Fibroblast of gingiva (primary cell): ENCODE measurements at regions not wholly inside any gene's neighbourhood (a gene's known extent, or its start where the extent isn't known, plus 50 kb on each side); places are given as distances from the start of the nearest gene placed in this dataset.

Source experiments
- DNase-seq: peaks from one replicate; pipeline ENCODE4 v3.0.0-alpha.2; 2011; ENCODE audit warnings: low read depth

DNA sequence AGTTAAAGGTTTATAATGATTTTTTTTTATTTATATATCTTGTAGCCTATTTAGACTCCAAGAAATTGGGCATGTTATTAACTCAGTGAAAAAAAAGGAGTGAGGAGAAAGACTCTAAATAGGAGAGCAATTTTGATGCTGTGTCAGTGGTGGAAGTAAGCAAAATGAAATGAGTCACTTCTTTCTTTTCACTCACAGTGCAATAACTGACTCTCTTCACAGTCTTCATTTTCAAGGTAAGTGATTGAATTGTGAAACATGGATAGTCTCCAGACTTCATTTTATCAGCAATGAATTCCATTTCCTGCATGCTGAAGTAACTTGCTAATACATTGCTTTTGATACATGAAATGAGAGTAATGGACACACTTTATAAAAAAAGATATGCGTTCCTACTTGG lies 2271.5 kb downstream of the PCDH7 start:
- DNase-seq, result no peak

DNA sequence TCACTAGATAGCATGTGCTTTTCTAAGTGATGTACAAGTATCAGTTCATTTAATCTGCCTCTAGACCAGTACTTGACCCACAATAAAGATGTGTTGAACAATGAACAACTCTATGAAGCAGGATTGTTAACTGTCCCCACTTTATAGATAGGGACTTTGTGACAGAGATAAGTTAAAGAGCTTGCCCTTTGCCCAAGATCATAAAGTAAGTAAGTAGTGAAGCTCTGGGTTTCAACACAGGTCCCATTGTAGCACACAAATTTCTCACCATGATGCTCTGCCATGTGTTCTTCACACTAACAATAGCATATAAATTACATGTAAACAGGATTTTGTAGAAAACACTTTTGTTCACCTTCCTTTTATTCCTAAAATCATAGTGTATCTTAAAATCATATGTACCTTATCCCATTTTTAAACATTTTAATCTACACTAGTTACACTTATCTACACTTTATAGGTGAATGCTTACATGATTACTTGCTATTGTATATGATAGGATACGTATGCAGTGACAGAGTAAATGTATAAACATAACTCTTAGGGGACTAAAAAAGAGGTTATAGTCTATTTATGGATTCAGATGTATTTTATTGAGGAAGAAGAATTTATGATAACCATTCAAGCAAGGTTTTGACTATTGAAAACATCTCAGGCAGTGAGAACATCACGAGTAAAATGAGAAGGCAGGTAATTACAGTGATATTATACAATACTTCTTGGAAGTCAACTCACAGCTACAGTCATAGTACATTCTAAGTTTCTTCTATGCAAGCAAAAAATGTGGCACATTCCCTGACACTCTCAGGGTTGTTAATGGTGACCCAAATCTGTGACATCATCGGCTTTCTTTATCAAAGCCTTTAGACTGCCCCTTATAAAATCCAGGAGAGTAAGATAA lies 2275.1 kb downstream of the PCDH7 start:
- no peak for DNase-seq

DNA sequence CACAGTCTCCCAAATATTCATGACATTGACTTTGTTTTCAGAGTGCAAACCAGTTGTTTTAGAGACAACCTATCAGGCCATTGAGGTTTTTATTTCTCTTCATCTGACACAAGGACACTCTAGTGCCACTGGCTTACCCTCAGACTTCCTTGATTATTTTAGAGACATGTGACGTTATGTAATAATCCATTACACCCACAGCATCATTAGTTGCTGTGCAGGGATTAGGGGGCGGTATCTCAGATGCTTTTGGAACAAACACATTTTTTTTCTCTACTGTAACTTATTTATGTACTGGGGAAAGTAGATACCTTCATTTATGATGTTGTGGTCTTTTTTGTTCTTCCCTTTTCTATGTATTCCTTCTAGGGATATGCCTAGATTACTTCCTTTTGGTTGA lies 2293.1 kb downstream of the PCDH7 start:
- DNase-seq, result no peak

DNA sequence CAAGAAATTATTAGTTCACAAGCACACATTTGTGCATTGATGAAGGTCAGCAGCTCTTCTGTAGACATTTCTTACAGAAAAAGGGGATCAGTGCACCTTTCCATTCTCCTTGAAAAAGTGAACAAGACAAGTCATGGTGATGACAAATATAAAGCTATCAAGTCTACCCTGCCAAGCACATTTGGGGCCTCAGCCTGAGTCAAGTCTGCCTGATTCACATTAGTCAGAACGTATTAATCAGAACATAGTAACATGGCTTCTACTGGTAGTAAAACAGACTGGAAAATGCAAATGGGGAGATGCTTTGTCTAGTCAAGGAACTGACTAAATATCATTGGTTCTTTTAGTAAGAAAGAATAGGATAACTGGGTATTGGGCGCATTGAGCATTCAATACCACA lies 2305.1 kb downstream of the PCDH7 start:
- no peak for DNase-seq

DNA sequence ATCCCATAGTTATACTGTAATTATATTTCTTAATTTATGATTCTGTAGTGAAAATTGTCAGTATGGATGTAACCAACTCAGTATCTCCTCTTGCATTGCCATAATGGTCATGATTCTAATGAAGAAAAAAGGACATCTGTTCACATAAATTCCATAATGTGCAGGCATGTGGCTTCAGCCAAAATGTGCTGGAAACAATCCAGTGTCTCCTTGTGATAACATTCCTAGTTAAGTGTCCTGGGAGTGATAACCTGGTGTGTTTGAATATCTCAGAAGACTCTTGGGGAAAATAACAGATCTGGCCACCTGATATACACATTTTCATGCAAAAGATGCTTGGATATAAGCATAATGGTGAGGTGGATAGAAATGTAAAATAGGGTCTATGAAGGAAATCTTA lies 2309.8 kb downstream of the PCDH7 start:
- no peak for DNase-seq

DNA sequence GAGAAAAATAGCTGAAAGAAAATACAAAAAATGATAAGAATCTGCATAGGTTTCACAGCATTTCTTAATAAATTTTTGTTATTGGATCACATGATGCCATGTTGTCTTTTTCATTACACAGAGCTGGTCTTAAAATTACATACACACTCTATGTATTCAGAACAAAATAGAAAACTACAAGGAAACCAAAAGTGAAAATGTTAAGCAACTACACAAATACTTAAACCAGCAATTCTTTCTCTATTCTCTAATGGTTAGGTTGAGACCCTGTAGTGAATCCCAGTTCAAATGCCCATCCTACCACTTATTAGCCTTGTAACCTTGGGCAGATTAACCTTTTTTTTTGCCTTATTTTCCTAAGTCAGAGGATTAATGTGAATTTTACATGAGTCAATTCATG lies 2311.2 kb downstream of the PCDH7 start:
- DNase-seq, result no peak

DNA sequence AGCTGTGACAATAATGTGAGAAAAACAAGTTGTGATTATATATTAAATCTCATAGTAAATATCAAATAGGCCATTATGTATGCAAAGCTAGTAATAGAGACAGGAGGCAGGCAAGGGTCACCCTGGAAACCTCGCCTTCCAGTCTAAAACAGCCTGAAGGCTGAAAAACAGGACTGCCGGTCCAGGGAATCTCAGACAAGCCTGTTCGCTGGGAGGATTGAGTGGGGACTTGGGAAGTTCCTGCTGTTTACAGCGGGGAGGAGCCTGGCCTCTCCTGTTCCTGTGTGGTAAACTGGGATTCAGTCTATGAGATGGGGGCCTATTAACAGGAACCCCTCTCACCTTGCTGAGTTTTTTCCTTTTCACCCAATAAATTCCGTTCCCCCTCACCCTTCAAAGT lies 2317.3 kb downstream of the PCDH7 start:
- no peak for DNase-seq

DNA sequence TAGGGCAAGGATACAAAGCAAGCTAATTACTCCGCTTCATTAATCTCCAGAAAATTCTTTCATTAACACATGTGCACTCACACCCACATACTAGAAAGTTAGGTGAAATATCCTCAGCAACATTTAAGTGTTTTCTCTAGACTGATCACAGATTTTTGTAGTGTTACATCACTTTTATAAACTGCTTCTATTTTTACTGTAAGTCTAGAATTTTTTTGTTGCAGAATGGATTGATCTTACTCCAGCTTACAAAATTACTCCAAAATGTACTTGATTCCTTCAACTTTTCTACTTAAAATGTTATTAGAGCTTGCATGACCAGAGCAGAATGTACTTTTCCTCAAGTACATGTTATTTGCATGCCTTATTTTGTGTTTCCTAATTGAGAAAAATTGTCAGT lies 2325.2 kb downstream of the PCDH7 start:
- DNase-seq, result no peak

DNA sequence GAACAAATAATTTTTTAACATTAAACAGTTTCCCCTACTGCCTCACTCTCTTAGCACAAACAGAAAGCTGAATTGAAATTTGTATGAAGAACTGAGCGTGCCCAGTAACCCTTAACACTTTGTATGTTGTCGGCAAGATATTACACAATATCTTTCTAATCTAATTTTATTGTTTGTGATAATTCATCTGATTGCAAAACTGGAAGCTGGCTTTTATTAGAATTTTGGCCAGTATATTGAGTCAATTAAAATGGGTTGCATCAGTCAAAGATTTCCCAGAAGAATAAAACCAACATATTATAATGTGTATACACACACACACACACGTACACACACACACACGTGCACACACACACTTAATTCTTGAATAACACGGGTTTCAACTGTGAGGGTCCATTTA lies 2332.1 kb downstream of the PCDH7 start:
- peak; percentile 72 for DNase-seq

DNA sequence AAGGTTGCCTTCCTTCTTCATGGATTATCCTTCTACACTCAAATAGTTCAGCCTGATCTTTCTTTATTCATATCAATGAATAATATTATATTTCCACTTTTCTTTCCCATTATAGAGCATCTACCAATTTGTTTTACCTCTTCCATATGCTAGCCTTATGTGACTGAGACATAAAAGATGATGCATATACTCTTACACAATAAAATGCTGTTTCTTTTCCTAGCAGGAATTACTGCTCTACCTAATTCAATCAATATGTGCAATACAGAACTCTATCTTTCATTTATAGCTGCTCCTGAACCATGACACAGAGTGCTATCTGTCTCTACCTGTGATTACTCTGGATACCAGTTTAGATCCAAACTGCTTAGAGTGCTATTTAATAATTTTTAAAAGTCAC lies 2334.0 kb downstream of the PCDH7 start:
- peak; percentile 10 for DNase-seq

DNA sequence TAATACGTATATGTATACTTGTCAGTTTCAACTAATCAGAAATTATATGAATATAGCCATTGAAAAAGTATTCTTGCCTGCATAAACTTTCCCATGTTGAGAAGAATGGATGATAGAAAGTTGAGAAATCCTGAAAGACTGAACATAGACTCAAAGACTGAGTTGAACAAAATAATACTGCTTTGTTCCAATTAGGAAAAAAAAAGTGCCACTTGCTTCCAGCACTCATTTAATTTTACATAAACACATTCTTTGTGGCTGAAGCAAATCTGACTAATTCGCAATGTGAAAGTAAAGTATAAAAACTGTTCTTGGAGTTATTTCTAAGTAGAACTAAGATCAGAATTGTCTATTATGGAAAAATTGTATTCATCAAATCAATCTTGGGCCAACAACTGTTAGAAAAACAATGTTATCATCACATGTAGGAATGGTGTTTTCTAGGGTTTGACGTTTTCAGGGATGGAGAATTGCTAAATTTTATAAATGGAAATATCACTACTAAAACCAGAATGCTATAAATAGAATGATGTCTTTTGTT lies 2334.6 kb downstream of the PCDH7 start:
- DNase-seq, result peak; percentile 30

DNA sequence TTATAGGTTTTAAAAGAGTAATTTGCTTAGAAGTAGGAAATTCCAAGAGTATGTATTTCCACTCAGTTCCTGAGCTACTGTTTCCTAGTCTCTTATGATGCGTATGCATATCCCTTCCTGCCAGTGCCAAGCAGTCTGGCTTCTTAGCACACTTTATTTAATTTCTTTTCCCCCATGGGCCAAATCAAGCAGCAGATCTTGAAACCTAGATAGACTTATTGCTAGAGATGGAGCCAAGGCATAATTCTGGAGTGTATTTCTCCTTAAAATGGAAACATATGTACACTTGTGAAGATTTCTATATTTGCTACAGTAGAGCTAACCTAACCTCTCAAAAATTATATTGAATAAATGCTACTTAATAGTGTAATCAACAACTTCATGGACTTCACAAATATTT lies 2337.6 kb downstream of the PCDH7 start:
- no peak for DNase-seq

DNA sequence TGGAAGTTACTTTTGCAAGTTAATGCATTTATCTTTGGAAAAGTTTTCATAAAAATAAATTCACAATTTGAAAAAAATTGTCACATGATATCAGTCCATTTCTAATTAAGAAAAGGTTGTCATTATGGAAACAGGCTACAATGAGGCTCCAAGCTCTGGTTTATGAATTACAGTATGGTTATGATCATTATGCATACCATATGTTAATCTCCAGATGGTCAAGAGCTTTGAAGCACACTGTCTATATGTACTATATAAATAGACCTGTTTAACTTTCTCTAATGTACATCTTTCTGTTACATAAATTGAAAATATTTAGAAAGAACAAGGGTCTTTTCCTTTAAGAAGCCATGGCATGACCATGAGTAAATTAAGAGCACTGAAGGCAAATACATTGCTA lies 2338.8 kb downstream of the PCDH7 start:
- DNase-seq, result no peak

DNA sequence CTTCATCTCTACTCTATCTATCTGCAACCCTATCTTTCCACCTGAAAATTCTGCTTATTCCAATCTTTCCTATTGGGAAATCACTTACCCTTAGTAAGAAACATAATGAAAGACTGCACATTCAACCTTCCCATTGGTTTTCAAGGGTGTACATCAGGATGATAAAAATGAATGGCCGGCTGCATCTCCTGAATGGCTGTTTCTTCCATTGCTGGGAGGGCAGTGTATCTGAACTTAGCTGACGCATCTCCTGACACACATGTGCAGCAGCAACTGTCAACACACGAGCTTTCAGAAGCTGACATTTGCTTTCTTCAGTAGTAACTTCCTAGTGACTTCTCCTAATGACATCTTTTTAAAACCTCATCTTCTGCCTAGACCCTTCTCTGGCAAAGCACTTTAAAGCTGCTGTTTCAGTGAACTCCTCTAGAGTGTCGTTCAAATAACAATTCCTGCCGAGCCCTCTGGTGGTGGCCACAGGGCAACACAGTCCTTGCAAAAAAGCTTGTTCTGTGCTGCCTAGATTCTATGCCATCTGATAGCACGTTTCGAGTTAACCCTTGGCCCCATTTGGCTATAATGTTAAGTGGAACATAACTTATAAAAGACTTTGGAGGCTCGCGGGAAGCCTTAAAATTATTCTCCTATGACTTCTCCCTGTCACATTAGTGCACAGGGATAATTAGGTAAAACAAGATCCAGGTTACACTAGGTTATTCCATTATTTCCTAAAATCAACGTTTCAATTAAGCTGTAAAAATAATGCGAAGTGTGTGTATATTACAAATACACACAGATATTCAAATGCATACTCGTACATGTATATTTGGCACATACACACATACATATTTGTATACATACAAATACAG lies 2340.7 kb downstream of the PCDH7 start:
- peak; percentile 34 for DNase-seq

DNA sequence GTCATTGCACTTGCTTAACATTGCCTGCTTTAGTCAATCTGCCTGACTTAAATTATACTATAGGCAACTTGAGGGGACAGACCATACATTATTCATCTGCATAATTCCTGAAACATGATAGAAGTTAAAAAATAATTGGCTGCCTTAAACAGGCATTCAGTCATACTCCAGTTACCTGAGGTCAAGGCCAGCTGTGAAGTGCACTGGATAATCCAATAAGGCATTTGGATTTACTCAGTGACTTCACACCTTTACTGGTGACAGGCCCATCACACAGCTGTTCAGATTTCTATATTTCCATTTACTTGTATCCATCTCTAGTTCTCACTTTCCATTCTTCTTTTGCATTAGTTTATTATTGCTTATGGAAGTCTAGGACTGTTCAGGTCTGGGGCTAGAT lies 2341.6 kb downstream of the PCDH7 start:
- no peak for DNase-seq

DNA sequence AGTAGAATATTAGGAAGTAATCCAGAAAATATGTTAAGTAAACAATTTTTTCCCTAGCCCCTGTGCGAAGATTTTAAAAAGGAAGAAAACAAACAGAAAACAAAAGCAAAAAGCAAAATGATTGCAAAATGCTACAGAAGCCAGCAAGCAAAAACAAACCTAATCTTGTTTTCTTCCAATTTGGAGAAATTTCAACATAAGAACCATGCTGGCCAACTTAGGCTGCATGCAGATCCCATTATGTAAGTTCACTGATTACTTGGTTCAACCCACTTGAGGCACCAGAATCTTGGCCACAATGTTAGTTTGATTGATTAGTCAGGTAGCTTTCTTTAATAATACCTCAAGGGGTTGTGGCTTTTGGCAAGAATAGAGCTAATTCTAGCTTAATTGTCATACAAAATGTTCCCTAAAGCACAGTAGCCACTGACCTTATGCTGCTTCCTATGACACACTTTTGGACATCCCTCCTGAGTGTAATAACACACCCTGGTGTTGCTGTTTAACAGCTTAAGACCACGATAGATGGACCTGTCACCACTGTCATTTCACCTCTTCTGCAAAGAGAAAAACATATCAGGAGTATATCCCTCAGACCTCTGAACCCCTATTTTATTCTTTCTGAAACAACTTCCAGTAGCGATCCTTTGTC lies 2342.1 kb downstream of the PCDH7 start:
- DNase-seq, result peak; percentile 23

DNA sequence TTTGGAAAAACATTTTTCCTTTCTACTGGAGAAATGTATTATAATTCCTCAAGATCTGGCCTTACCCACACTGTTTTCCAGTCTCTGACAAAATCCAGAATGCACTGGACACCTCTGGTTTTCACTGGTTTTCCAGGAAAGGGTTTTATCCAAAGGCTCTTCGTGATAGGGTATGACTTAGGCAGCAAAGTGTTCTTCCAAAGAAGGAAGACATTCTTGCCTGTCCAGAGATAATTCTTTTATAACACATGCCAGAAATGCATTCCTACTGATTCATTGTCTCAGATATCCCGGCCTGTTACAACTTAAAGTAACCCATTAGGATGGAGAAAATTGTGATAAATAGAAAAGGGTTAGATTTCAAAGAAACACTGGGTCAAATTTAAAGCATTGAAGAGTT lies 2343.1 kb downstream of the PCDH7 start:
- DNase-seq, result peak; percentile 51

DNA sequence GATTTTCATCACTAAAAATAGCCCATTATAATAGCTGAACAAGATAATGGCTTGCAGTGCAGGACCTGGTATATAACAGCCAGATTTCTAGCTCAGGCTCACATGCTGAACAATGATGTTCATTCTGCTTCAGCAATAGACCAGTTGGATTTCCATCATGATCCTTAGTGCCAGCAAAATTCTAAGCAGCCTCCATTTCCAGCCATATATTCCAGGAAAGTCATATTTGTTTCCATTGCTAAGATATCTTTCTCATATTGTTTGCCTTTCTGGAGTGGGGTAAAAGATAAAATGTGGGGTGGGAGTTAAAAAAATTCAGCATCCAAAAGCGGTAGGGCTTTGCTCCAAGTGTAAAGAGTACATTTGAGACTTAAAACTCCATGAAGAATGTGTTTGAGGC lies 2344.1 kb downstream of the PCDH7 start:
- DNase-seq, result no peak

DNA sequence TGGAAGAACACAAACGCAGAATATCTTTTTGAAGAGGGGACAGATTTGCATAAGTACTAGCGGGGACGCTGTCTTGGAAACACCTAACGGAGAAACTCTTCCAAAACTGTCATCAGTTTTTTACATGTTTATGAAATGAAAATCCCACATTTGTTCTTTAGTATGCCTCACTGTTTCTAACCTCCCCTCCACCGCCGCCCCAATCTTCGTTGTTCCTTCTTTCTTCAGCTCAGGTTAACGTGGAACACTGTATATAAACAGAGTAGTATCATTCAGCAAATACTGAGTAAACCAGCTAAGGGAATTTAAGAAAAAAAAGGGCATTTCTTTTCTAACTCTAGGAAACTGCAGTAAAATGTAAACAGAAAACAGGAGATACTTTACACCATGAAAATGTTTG lies 2345.6 kb downstream of the PCDH7 start:
- DNase-seq, result no peak

DNA sequence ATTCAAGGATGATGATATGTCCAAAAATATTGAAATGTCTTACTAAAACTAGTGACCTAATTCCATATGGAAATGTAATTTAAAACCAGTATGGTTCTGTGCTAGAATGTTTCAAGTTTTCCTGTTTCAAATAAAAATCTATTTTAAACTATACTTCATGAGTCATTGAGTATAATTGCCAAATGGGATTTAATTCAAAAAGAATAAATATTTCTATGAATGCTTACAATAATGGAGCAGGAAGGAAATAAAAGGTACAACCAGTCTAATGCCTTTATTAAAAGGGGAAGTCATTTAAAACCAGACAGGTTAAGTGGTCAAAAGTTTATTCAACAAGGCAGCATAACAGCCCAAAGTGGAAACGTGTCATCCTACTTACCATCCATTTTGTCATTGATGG lies 2347.1 kb downstream of the PCDH7 start:
- DNase-seq, result peak; percentile 54

DNA sequence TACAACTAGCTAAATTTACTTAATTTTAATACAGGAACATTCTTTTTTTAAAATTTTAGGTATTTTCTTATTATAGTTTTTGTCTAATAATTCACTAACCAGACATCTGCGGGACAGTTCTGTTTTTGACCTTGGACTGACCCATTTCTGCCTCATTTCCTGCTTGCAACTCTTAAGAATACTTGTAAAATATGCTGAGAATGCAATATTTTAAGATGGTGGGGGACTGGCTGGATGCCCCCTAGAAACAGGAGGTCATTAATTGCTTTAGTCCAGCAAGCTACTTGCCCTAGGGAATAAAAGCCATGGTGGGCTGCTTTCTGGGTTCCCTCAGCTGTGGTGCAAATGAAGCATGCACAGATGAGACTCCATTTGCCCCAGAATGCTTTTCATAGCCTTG lies 2348.4 kb downstream of the PCDH7 start:
- no peak for DNase-seq

DNA sequence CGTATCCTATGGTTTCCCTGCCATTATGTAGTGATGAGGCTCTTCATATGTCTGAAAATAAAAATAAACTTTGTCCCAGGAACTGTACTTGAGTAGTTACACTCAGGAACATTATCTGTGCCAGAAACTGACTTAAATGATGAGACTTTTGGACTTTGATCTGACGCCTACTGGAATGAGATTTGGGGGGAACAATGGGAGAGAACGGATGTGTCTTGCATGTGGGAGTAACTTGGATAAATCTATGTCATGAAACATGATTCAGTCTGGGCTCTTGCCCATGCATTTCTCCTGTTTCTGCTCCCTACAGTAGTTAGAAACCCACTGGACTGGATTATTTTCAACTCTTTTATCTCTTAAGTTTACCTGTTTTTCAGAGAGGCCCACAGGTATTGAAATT lies 2351.4 kb downstream of the PCDH7 start:
- no peak for DNase-seq
